Panc1 (cell line): ENCODE measurements at regions not wholly inside any gene's neighbourhood (a gene's known extent, or its start where the extent isn't known, plus 50 kb on each side); places are given as distances from the start of the nearest gene placed in this dataset.

Experiments
- REST ChIP-seq, 2 experiments: IDR thresholded peaks; 2 replicates each; pipeline ENCODE4 v1.6.1; 2011 to 2012; ENCODE audit warnings: low read depth in 2 of 2, control low read depth in 1 of 2, low read length in 1 of 2, mild to moderate bottlenecking in 1 of 2, moderate library complexity in 1 of 2; ENCODE audit not compliant: insufficient read depth in 1 of 2
- SIN3A ChIP-seq: IDR thresholded peaks from 2 replicates; pipeline ENCODE4 v1.6.1; 2012; ENCODE audit warnings: low read depth, mild to moderate bottlenecking, low read length, moderate library complexity, borderline replicate concordance; ENCODE audit not compliant: insufficient read depth
- TCF7L2 ChIP-seq: IDR thresholded peaks from 2 replicates; pipeline ENCODE4 v1.6.1; 2011; ENCODE audit warnings: mild to moderate bottlenecking, low read depth, low read length, inconsistent platforms
- TF ChIP-seq, protein P1 (sequence below): fragments of 450-650 bp; IDR thresholded peaks from 2 replicates; pipeline ENCODE4 v1.5.1; 2017; ENCODE audit warnings: mild to moderate bottlenecking

GRCh38 chr18:11388755-11389680 is 220.4 kb upstream of the SLC35G4 start:
- TF ChIP-seq REST (IDR thresholded peaks at IDR 0.05; ENCODE audit: insufficient read depth in 1 of 2, low read depth in 2 of 2, low read length in 1 of 2) (no peak), TCF7L2 (no peak), SIN3A (no peak)
- TF ChIP-seq, protein P1, sequence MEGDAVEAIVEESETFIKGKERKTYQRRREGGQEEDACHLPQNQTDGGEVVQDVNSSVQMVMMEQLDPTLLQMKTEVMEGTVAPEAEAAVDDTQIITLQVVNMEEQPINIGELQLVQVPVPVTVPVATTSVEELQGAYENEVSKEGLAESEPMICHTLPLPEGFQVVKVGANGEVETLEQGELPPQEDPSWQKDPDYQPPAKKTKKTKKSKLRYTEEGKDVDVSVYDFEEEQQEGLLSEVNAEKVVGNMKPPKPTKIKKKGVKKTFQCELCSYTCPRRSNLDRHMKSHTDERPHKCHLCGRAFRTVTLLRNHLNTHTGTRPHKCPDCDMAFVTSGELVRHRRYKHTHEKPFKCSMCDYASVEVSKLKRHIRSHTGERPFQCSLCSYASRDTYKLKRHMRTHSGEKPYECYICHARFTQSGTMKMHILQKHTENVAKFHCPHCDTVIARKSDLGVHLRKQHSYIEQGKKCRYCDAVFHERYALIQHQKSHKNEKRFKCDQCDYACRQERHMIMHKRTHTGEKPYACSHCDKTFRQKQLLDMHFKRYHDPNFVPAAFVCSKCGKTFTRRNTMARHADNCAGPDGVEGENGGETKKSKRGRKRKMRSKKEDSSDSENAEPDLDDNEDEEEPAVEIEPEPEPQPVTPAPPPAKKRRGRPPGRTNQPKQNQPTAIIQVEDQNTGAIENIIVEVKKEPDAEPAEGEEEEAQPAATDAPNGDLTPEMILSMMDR: no peak
